Ishikawa (cell line): ENCODE measurements at regions not wholly inside any gene's neighbourhood (a gene's known extent, or its start where the extent isn't known, plus 50 kb on each side); places are given as distances from the start of the nearest gene placed in this dataset.

ENCODE experiments used
- CEBPB ChIP-seq: IDR thresholded peaks from 2 replicates; pipeline ENCODE4 v1.6.1; 2012
- CREB1 ChIP-seq: IDR thresholded peaks from 2 replicates; pipeline ENCODE4 v1.6.1; 2012; ENCODE audit warnings: low read depth
- EGR1 ChIP-seq: IDR thresholded peaks from 2 replicates; pipeline ENCODE4 v1.6.1; 2012
- EP300 ChIP-seq: IDR thresholded peaks from 2 replicates; pipeline ENCODE4 v1.6.1; 2012; ENCODE audit warnings: borderline replicate concordance
- FOXM1 ChIP-seq: IDR thresholded peaks from 2 replicates; pipeline ENCODE4 v1.6.1; 2012; ENCODE audit warnings: low read depth, borderline replicate concordance
- MAX ChIP-seq: IDR thresholded peaks from 2 replicates; pipeline ENCODE4 v1.6.1; 2012
- NFIC ChIP-seq: IDR thresholded peaks from 2 replicates; pipeline ENCODE4 v1.6.1; 2012
- RAD21 ChIP-seq: IDR thresholded peaks from 2 replicates; pipeline ENCODE4 v1.6.1; 2012; ENCODE audit warnings: low read depth
- TAF1 ChIP-seq: IDR thresholded peaks from 2 replicates; pipeline ENCODE4 v1.6.1; 2012; ENCODE audit warnings: low read depth, mild to moderate bottlenecking
- TCF12 ChIP-seq: IDR thresholded peaks from 2 replicates; pipeline ENCODE4 v1.6.1; 2012; ENCODE audit warnings: low read depth
- TEAD4 ChIP-seq: IDR thresholded peaks from 2 replicates; pipeline ENCODE4 v1.6.1; 2012
- USF1 ChIP-seq: IDR thresholded peaks from 2 replicates; pipeline ENCODE4 v1.6.1; 2012
- YY1 ChIP-seq: IDR thresholded peaks from 2 replicates; pipeline ENCODE4 v1.6.1; 2012; ENCODE audit warnings: low read depth
- ZBTB7A ChIP-seq: IDR thresholded peaks from 2 replicates; pipeline ENCODE4 v1.6.1; 2012; ENCODE audit warnings: low read depth
- TF ChIP-seq, protein P1 (sequence below): IDR thresholded peaks from 2 replicates; pipeline ENCODE4 v1.6.1; 2012; ENCODE audit warnings: low read depth, mild to moderate bottlenecking

DNA sequence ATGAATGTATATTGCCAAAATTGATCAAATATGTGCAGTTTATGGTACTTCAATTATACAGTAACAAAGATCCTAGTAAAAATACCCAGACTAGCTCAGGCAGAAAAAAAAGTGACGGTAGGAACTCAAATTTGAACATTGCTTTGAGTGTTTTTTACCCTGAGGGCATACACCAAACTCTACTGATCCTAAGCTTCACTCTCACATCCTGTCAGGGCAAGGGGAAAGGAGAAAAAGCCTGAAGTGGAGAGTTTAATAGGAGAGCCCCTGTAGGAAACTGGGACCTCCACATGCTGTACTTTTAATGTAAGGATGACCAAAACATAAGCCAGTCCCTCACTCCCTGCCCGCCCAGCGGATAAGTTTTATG, 59.8 kb upstream of the GNG12 start:
- TF ChIP-seq TEAD4 (no peak), FOXM1 (no peak), YY1 (no peak), CREB1 (no peak), TAF1 (no peak), MAX (no peak), USF1 (no peak), TCF12 (no peak), ZBTB7A (no peak), CEBPB (no peak), EP300 (no peak), RAD21 (no peak), NFIC (no peak), EGR1 (no peak)
- TF ChIP-seq, protein P1, sequence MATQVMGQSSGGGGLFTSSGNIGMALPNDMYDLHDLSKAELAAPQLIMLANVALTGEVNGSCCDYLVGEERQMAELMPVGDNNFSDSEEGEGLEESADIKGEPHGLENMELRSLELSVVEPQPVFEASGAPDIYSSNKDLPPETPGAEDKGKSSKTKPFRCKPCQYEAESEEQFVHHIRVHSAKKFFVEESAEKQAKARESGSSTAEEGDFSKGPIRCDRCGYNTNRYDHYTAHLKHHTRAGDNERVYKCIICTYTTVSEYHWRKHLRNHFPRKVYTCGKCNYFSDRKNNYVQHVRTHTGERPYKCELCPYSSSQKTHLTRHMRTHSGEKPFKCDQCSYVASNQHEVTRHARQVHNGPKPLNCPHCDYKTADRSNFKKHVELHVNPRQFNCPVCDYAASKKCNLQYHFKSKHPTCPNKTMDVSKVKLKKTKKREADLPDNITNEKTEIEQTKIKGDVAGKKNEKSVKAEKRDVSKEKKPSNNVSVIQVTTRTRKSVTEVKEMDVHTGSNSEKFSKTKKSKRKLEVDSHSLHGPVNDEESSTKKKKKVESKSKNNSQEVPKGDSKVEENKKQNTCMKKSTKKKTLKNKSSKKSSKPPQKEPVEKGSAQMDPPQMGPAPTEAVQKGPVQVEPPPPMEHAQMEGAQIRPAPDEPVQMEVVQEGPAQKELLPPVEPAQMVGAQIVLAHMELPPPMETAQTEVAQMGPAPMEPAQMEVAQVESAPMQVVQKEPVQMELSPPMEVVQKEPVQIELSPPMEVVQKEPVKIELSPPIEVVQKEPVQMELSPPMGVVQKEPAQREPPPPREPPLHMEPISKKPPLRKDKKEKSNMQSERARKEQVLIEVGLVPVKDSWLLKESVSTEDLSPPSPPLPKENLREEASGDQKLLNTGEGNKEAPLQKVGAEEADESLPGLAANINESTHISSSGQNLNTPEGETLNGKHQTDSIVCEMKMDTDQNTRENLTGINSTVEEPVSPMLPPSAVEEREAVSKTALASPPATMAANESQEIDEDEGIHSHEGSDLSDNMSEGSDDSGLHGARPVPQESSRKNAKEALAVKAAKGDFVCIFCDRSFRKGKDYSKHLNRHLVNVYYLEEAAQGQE, result no peak

GRCh38 chr1:67892476-67893125, 59.3 kb upstream of the GNG12 start:
- TF ChIP-seq YY1, result no peak
- TF ChIP-seq FOXM1, result no peak
- no peak for TF ChIP-seq ZBTB7A
- TF ChIP-seq TAF1, result no peak
- TF ChIP-seq MAX, result no peak
- TF ChIP-seq USF1, result no peak

DNA sequence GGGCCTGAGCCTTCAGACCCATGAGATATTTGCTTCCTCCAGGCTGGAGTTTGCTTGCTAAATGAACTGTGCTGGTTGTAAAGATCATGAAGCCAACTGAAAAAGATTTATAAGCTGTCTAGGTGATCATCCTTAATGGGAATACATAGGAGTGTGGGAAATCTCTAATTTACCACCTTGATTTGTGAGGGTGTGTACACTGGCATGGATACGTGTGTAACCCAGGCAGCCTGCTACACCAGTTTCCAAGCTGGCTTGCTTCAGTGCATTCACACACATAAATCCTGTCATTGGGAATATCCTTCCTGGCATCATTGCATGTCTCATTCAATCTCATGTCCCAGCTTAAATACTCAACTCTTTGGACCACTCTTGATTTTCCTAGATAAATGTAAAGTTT, 57.6 kb upstream of the GNG12 start:
- TF ChIP-seq YY1 (no peak), TAF1 (no peak), EGR1 (no peak), FOXM1 (no peak), TEAD4 (no peak), RAD21 (no peak), TCF12 (no peak), CREB1 (no peak), CEBPB (no peak), EP300 (no peak), USF1 (no peak), ZBTB7A (no peak), MAX (no peak), NFIC (no peak)
- TF ChIP-seq, protein P1, result no peak

- TF ChIP-seq MAX (no peak), FOXM1 (no peak), CREB1 (peak; percentile 5; the same call in 1 of the 2 replicates)
Measured at GRCh38 chr1:67889953-67890567, 56.8 kb upstream of the GNG12 start.

- TF ChIP-seq EGR1 (no peak), NFIC (no peak), TCF12 (no peak), USF1 (no peak), CREB1 (no peak), YY1 (no peak), MAX (no peak), TEAD4 (no peak), RAD21 (no peak), EP300 (no peak)
Measured at GRCh38 chr1:67889466-67889865, 56.2 kb upstream of the GNG12 start.
